Activated naive CD4-positive, alpha-beta T cell (primary cell): ENCODE measurements at regions not wholly inside any gene's neighbourhood (a gene's known extent, or its start where the extent isn't known, plus 50 kb on each side); places are given as distances from the start of the nearest gene placed in this dataset.

Source experiments
- DNase-seq, 4 experiments: peaks; one replicate each; lab custom pipeline; 2025; lab: John Stamatoyannopoulos, UW

DNA sequence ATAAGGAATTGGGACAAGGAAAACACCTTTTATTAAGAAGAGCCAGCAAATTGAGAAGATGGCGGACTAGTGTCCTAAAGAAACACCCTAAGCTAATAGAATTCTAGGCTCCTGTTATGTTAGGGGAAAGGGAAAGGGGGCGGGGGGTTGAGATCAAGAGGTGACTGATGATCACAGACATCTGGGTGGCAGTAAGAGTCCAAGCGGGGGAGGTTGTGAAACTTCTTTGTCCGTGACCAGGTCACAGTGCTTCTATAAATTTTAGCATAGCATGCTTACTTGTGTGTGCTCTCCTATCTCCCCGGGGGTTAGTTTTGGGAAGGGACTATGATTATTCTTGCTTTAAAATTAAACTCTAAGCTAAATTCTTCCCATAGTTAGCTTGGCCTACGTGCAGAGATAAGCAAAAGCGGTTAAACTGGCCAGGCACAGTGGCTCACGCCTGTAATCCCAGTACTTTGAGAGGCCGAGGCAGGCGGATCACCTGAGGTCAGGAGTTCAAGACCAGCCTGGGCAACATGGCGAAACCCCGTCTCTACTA lies 262.1 kb downstream of the SKIDA1 start:
- no peak for DNase-seq

DNA sequence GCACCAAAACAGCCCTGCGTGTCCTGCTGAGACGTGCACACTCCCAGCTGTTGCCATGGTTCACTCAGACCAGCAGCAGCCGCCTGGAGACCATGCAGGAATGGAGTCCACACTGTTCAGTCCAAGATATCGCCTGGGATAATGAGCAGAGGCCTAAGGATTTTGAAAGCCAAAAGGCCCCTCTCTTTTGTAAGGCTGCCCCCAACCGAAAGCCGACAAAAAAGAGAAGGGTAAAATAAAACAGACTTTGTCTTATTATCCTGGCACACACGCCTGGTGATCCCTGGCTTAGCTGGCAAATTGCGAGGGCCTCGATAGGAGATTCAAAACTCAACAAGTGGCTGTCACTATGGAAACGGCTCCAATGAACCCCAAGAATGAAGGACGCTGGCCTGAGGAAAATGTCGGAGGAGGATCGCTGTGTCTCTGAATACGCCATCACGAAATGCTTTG lies 263.6 kb downstream of the SKIDA1 start:
- DNase-seq = no peak

DNA sequence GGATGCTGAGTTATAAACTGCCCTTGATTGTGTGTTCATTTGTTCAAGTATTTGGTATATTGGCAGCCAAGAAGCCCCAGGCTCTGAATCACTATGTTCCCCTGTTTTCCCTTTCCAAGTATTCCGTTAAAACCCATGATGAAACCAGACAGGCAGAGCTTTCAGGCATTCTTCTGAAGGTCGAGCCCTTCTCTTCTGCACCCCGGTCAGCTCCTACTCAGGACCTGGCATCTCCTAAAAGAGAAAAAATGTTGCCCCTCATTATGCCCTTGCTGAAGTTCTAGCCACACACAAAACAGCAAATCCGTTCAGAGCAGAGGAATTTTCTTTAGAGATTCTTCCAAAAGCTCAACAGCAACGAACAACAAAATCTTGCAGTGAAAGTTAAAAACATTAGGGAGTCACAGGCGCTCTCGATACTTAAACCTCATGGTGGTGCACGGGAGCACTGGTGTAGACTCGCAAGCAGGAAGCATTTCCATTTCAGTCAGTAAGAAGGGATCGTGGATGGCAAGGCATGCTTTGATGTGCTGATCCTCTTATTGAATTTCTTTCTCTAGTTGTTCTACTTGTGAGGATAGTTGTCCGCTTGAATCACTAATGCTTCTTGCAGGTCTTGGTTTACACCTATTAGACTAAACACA lies 264.9 kb downstream of the SKIDA1 start:
- no peak for DNase-seq

DNA sequence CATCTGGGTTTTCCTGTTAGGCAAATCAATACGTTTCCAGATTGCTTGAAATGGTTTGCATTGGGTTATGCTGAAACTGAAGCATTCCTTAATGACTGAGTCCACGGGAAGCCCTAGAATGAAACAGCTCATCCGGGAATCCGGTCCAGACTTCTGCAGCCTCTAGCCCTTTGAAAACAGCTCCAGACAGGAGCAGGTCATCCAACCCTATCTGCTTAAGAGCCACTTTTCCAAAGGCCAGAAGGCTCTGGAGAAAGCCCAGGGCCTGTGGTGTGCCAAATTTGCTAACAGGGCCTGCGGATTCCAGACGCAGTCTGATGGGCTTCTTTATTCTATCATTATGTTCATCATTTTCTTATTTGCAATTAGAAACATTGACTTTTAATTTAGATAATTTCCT lies 265.4 kb downstream of the SKIDA1 start:
- DNase-seq = no peak

DNA sequence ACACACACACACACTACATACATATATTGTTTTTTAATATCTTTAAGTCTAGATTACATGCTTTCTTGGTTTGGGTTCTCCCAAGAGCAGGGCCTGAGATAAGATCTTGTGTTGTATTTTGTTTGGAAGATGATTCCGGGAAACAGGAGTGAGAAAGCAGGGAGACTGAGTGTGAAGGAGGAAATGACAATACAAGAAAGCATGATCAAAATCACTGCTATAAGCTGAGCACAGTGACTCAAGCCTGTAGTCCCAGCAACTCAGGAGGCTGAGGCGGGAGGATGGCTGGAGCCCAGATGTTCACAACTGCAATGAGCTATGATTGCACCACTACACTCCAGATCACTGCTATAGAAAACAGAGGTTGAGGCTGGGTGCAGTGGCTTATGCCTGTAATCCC lies 267.6 kb downstream of the SKIDA1 start:
- no peak for DNase-seq

DNA sequence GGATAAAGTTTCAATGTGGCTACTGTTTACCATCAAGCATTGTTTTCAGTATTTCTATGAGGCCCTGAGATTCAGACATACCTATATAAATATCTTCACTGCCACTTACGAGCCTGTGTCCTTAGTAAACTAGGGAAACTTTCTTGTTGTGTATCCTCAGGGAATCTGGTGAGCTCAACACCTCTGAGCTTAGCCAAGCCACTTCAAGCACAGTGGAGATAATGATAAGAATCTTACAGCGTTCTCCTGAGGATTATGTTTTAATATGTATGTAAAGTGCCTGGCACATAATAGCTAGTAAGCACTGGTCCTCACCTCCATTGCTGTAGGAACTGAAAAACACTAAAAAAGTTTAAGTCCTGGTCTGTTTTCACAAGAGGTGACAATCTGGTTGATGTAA lies 268.3 kb downstream of the SKIDA1 start:
- no peak for DNase-seq

DNA sequence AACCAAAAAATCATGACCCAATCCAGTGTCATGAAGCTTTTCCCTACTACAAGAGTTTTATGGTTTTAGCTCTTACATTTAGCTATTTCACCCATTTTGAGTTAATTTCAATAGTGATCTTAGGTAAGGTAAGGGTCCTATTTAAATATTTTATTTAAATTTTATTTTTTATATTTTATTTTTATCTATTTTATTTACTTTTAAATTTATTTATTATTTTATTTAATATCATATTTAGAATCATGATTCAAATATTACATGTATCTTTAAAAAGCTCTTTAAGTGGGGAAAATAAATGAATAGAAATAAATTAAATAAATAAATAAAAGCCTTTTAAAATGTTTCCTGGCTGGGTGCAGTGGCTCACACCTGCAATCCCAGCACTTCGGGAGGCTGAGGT lies 276.0 kb downstream of the SKIDA1 start:
- DNase-seq = no peak

DNA sequence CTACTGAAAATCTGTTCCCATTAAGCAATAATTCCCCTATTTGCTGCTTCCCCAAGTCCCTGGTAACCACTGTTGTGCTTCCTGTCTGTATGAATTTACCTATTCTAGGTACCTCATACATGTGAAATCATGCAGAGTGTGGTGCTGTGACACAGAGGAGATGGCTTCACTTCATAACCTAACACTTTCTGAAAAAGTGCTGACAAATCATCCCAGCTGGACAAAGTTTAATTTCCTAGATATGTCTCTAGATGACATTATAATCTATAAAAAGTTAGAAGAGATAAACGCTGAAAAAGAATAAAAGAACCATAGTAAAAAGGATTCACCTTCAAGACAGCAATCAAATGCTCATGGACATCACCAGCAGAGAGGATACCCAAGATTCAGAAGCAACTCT lies 277.9 kb downstream of the SKIDA1 start:
- no peak for DNase-seq

DNA sequence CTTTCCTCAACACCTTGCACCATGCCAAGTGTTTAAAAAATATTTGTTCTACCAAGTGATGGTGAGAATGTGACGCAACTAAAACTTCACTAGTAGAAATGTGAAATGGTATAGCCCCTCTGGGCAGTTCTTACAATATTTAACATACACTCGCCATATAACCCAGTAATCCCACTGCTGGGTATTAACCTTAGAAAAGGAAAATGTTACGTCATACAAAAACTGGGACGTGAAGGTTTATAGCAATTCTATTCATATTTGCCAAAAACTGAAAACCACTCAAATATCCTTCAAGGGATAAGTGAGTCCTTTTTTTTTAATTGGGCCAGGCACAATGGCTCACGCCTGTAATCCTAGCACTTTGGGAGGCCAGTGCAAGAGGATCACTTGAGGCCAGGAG lies 279.3 kb downstream of the SKIDA1 start:
- no peak for DNase-seq

DNA sequence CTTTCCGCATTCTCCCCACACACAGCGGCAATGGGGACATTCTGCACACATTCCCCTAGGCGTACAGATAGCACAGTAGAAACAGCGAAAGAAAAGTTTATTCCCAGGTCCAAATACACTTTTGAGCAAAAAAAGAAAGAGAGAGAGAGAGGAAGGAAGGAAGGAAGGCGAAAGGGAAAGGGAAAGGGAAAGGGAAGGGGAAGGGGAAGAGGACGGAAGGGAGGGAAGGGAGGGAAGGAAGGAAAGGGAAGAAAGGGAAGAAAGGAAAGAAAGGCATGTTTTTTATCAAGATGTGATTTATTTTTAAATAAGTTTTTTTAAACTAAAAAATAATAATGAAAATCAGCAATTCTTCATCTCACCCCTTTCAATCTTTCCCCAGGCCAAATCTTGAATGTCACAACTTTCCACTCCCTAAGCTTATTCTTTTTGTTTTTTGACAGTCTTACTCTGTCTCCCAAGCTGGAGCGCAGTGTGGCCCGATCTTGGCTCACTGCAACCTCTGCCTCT lies 281.7 kb downstream of the SKIDA1 start:
- no peak for DNase-seq

DNA sequence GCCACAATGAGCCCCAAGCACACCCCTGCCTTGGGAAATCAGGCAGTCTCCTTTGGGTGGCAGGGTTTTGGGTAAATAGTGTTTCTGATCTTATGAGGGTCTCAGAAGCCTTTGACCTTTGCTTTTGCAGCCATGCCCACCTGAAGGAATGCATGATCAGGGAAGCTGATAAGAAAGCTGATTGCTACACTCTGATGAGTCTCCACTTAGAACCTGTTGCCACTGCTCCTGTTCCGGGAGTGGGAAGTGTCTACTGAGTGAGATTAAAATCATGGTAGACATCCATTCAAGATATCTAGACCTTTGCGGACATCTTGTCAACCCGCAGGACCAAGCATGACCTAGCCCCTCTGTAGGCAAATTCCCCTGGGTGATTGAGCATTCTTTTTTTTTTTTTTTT lies 282.6 kb downstream of the SKIDA1 start:
- DNase-seq = no peak

DNA sequence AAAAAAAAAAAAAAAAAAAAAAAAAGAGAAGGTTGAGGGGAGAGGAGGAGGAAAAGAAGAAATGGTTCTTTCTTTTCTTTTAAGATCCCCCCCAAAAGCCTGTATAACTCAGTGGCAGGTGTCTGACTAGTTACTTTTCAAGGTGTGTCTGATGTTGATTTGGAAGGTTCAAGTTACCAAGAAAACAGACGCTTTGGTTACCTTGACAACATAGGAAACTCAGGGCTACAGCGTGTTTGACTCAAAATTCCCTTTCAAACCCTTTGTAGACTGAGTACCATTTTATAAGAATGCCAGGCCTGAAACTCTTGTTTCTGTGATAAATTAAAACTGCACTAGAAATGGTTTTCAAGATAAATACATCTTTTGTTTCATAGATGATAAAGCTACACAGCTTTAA lies 286.8 kb downstream of the SKIDA1 start:
- DNase-seq = no peak

DNA sequence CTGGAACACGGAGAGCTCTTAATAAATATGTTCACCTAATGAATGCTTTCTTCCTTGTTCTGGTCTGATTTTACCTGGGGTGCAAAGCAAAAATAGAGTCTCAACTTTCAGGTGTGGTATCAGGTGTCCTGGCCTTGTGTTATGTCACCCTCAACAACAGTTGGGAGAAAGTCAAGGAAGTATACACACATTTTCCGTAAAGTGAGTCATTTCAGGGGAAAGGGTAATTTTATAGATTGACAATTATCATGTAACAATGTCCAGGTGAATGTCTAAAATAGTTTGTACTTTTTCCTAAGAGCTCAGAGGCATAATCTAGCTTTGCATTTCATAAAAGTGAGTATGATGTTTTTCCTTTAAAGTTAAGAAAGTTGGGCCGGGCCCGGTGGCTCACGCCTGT lies 287.4 kb downstream of the SKIDA1 start:
- no peak for DNase-seq

DNA sequence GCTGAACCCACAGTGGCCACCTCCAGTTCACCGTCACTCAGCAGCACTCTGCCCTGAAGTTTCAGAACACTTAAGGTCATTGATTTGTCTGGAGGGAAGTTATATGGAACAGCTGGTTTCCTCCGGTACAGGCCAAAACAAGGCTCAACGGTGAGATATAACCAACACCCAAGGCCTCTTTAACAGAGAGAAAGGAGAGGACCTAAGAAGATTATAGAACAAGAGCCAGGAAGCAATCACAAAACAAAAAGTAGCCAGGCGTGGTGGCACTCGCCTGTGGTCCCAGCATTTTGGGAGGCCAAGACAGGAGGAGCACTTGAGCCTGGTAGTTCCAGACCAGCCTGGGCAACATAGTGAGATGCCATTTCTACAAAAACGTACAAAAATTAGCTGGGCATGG lies 290.7 kb downstream of the SKIDA1 start:
- no peak for DNase-seq

DNA sequence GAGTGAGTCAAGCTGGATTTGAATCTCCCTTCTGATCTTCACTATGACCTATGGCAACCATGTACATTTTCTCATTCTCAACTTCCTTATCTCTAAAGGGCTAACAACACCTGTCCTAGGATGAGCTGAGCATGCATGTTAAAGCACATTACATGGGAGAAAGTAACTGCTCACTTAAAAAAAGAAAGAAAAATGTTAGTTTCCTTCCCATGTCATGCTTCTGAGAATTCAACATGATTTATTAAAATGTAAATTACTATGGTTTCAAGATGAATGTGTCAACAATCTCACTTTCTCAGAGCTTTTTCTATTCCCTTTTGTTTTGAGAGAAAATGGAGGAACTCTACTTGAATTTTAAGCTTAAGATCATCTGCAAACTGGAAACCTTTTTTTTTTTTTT lies 295.3 kb downstream of the SKIDA1 start:
- no peak for DNase-seq

DNA sequence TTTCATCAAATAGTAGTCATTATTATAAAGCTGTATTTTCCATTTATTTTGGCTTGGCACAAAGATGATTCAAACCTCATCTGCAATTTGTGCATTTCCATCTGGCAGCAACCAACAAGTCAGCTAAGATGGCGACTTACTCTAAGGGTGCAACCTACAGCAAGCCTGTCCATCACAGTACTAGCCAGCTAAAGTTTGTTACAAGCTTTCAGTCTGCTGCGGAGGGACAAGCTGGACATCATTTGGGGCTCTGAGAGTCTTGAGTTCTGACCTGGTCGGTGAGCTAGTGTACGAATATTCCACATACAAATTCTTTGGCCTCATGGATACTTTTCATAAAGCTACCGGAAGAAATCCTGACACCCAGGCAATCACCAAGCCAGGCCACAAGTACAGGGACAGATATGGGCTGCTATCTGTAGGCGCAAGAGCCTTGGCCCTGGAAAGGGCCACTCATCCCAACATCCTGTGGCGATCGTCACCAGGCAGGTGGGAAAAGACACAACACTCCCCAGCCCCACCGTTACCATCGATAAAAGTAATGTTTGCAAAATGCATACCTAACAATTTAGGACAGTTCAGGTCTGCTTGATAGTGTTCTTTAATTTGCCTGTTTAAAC lies 307.6 kb downstream of the SKIDA1 start:
- DNase-seq = no peak

DNA sequence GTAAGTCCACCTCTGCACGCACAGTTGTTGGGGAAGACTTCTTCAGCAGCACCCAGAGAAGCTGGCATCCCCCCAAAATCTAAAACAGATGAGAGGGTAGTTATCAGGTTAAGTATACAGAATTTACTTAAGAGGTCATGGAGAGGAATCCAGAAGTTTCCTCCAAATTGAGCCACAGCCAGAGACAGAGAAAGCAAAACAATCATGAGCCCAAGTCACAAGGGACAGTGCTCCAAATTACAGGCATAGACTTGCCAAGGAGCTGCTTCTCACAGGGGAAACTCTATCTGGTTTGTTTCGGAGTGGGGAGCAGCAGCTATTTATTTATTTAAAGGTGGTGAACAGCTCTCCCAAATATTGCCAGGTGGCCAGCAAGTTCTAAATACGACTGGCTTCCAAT lies 308.4 kb downstream of the SKIDA1 start:
- DNase-seq = no peak

DNA sequence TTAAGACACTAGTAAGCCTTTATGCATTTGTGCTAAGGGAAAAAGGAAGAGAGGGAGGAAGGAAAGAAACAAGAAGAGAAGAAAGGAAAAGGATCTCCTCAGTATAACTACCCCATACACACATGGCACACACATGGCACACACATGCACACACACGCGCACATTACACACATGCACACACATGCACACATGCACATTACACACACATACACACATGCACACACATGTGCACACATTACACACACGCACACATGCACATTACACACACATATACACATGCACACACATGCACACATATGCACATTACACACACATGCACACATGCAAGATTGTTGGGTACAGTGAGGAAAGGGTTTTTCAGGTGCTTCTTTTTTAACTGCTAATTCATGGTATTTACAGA lies 311.2 kb downstream of the SKIDA1 start:
- DNase-seq = no peak

DNA sequence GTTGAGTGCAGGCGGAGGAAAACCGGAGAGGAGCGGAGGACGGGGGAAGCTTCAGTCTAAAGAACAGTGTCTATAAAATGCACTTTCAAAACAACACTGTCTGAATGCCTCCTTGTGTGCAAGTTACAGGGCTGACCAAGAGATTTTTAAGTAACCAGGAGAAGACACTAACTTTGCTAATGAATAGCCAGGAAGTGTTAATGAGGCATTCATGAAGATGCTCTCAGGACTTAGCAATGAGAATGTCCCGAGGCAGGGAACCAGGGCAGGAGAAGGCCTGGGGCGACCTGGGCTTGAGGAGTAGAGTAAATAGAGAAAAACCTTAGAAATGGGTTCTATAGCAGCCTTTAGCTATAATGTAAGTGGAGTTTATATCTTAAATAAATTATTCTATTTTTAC lies 312.1 kb downstream of the SKIDA1 start:
- DNase-seq = no peak

DNA sequence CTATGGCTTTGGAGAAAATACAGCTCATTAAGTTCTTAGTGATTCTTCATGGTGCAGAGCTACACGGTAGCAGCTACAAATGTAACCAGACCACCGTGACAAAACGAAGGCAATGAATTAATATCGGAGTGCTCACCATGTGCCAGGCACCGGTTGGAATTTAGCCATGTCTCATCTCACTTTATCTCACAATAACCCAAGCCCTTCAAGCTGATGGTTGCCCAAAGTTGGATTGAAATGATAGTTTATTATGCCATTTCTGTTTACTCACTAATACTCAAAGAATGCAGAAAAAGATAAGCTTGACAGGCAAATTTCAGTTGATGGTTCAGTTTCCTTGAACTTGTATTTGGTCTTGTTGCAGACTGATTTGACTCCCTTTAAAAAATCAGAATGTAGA lies 312.6 kb downstream of the SKIDA1 start:
- DNase-seq = no peak

DNA sequence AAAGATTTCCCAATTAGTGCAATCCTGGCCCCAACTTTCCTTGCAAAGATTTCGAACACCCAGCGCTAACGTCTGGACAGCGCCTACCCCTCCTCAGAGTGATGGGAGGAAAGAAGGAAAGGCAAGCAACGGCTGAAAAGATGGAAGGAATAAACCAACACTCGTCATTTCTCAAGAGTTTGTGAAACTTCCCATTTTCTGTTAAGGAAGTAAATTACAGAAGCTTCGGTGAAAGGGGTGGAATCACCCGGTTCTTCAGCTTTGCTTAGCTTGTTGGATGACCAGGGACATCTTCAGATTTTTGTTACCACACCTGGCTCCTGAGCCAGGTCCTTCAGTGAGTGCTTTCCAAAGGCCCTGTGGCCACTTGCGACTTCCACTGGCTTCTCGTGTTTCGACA lies 313.1 kb downstream of the SKIDA1 start:
- no peak for DNase-seq

DNA sequence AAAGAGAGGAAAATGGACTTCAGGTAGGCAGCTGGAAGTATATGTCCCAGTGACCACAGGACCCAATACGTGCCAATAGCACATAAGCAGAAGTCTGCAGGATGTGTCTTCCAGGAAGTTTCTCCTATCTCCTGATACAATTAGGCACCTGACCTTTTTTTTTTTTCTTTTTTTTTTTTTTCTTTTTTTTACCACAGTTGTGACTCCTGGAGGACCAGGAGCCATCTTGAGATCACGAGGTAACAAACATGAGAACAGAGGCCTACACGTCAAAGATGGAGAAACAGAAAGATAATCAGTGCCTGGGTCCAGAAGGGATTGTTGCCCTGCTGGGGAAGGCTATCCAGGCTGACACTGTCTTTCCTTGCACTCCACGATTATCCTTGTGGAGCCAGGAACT lies 312.4 kb upstream of the NEBL start:
- DNase-seq = no peak

DNA sequence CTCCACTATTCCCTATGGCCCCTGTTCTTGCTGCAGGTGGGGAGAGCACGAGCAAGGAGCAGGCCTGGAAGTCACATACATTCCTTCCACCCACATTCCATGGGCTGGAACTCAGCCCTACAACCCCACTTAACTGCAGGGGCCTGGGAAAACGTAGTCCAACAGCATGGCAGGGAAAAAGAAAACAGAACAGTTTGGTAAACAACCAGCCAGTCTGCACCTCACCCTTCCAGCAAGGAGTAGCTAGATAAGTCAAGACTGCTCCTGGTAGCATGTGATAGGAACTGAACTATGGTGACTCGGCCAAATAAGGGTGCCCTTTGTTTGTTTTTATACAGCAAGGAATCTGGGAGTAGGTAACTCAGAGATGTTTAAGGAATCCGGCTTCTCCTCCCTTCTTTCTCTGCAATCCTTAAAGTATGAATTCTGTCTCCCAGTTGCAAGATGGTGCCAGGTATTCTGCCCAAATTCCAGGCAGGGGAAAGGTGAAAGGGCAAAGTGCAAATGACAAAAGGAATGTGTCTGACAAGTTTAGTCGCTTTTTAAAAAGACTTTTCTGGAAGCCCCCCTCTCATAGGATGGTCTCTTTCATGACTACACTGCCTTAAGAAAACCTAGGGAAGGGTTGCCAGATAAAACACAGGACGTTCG lies 311.7 kb upstream of the NEBL start:
- DNase-seq = no peak
